AG10803 (cell line): ENCODE measurements at regions not wholly inside any gene's neighbourhood (a gene's known extent, or its start where the extent isn't known, plus 50 kb on each side); places are given as distances from the start of the nearest gene placed in this dataset.
"Not testable (repeated sequence)": the region's sequence is repeated elsewhere in the genome, so short reads cannot be mapped to it uniquely, and the experiment has no call there.

Source experiments
- DNase-seq: peaks from one replicate; pipeline ENCODE4 v3.0.0; 2010; ENCODE audit warnings: low read depth
- H3K4me3 ChIP-seq: 2 replicates; pipeline ENCODE4 v1.5.1; 2011; ENCODE audit warnings: mild to moderate bottlenecking, low read length, control low read depth

GRCh38 chr18:14460364-14460763 is 83.0 kb downstream of the POTEC start:
- DNase-seq: not testable (repeated sequence)

GRCh38 chr18:14459826-14460225 is 83.6 kb downstream of the POTEC start:
- not testable (repeated sequence) for DNase-seq, H3K4me3 ChIP-seq

More at GRCh38 chr18:14460364-14460763, 83.0 kb downstream of the POTEC start:
- not testable (repeated sequence) for H3K4me3 ChIP-seq

DNA sequence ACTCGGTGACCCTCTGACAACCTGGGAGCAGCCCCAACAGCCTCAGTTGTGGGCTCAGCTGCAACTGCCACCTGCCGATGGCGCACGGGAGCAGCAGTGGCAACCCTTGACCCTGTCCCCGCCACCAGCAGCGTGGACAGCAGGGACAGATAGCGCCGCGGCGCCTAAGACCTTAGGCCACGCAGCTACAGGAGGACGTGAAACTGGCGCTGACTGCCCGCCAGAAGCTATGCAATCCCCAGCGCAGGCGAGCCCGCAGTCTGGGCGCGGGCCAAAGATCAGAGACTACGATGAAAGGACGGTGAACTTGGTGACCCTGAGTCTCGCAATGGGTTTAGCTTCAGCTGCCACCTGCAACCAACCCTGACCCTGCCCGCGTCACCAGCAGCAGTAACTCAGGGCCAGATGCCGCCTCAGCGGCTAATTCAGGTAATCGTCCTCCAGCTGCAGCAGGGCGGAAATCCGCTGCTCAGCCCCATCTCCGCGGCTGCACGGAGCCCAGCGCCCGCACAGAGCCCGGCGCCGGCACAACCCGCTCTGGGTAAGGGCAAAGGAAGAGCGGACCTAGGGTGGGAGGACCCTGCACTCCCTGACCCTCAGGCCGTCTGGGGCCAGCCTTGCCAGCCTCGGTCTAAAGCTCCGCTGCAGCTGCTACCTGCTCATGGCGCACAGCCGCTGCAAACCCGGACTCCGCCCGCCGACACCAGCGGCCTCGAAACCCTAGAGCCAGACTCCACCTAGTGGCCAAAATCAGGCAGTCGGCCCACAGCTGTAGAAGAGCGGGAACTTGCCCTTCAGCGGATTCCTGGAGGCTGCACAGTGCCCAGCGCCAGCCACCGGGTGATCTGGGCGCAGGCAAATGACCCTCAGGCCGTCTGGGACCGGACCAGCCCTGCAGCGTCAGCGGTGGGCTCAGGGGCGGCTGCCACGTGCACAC is 85.1 kb downstream of the POTEC start:
- DNase-seq: not testable (repeated sequence)

DNA sequence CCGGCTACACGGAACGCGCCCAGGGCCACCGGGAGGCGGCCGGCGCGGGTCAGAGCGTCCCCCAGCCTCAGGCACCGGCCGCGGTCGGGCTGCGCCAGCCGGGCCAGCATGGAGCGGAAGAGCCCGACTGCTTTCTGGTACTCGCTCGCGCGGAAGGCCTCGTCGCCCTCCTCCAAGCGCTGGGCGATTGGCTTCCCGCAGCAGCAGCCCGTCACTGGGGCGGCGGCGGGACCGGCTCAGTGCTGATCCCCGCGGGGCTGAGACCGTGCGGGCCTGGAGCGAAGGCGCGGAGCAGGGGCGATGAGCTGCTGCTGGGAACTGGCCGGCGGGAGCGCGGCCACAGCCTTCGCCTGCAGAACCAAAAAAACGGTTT is 92.8 kb downstream of the POTEC start:
- H3K4me3 ChIP-seq, DNase-seq: not testable (repeated sequence)

More for the DNA sequence above, 85.1 kb downstream of the POTEC start:
- H3K4me3 ChIP-seq: not testable (repeated sequence)

DNA sequence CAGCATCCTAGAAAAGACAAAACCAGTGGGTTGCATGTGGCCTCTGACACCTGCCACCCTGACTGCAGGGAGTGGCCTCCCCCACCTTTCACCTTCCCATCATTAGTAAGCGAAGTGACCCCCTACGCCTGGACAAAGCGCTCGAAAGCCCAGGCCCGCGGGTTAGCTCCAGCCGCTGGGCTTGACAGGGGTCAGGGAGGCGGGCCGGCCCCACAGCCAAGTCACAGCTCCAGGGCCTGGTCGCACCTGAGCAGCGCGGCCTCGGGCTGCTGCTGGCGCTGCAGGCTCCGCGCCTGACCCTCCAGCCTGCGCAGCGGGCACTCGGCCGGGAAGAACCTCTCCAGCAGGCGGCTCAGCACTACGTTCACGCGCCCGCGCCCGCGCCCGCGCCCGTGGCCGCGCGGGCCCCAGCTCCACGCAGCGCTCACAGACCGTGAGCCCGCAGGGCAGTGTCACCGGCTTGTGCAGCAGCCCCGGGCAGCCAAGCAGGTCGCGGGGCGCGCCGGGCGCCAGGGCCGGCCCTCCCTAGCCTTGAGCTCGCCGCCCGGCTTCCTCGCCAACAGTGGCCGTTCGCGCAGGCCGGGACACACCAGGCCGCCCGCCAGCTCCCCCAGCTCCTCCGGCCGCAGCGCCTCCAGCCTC is 93.3 kb downstream of the POTEC start:
- H3K4me3 ChIP-seq: not testable (repeated sequence)
- peak; percentile 1 for DNase-seq

GRCh38 chr18:14449062-14449461 is 94.3 kb downstream of the POTEC start:
- H3K4me3 ChIP-seq, DNase-seq: not testable (repeated sequence)

- H3K4me3 ChIP-seq, DNase-seq: not testable (repeated sequence)
Observed at GRCh38 chr18:14447715-14448114, 95.7 kb downstream of the POTEC start.

GRCh38 chr18:14435460-14435859 is 107.9 kb downstream of the POTEC start:
- H3K4me3 ChIP-seq: not testable (repeated sequence)
- DNase-seq: peak; percentile 21

- DNase-seq, H3K4me3 ChIP-seq: not testable (repeated sequence)
Observed at GRCh38 chr18:14432371-14432770, 111.0 kb downstream of the POTEC start.

DNA sequence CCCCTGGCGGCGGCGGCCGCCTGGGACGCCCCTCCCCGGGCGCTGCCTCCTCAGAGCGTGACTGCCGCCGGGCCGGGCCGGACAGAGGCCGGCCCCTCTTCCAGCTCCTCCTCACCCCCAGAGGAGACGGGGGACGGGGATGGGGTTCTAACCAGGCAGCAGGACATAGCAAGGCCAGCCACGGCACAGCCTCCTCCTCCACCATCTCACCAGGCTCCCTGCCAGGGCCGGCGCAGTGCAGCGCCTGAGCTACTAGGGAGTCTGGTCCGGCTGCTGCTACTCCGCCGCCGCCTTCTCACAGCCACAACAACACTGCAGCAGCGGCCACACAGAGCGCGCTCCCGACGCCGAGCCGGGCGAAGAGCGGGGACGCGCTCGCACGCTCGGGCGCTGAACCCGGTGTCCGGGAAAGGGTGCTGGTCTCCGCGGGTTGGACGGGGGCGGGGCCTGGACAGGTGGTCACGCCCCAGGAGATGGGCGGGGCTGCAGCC is 112.3 kb downstream of the POTEC start:
- H3K4me3 ChIP-seq: peak overlapping the region; percentile 56
- peak; percentile 43 for DNase-seq

- not testable (repeated sequence) for DNase-seq, H3K4me3 ChIP-seq
Observed at GRCh38 chr18:14415806-14416205, 127.6 kb downstream of the POTEC start.

- H3K4me3 ChIP-seq: not testable (repeated sequence)
- peak; percentile 0 for DNase-seq
Observed at GRCh38 chr18:14415399-14415798, 128.0 kb downstream of the POTEC start.

DNA sequence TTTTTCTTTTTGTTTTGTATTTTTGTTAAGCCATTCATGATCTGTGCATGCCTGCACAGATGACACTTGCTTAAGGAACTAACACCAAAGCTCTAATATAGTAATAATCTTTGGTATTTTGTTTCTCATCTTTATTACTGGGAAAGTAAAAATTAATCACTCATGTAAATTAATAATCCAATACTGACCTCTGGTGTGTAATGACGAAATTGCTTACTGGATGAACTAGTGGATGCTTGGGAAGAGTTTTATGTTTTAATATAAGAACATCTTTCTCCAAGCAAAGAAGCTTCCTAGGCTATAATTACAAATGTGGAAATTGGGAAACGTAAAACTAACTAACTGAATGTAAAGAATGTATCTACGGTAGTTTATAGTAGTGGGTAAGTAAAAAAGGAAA is 147.9 kb downstream of the POTEC start:
- H3K4me3 ChIP-seq, DNase-seq: not testable (repeated sequence)

GRCh38 chr18:14393563-14394103 is 149.8 kb downstream of the POTEC start:
- DNase-seq, H3K4me3 ChIP-seq: not testable (repeated sequence)

DNA sequence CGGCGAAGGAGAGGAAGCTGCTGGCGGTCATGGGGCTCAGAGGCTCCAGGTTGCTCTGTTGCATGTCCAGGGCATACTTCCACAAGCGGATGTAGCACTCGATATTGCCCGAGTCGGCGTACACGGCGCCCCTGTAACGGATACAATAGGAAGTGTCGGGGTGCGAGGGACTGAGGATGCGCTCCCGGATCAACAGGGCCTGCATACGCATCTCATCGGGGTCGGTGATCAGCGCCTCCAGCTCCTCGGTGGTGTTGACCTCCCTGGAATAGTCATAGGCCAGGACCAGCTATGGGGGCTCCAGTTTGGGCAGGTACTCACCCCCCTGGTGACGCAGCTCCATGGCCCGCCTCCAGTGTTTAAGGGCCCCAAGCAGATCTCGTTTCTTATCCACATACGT is 150.8 kb downstream of the POTEC start:
- not testable (repeated sequence) for H3K4me3 ChIP-seq, DNase-seq

DNA sequence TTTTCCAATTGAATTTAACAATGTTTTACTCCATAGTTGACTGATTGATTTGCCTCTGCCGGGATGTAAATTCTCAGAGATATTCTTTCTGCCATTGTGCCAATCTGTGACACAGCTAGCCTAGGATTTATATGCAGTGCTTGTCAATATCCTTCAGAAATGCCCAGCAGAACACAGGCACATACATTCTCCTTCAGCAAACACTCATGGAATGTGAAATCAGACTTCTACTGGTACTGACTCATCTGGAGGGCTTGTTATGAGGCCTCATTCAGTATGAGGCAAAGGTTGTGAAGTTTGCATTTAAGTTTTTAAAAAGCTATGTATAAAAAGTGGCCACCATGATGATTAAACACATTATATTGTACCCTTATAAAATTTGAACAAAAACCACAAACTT is 158.4 kb downstream of the POTEC start:
- H3K4me3 ChIP-seq, DNase-seq: not testable (repeated sequence)

DNA sequence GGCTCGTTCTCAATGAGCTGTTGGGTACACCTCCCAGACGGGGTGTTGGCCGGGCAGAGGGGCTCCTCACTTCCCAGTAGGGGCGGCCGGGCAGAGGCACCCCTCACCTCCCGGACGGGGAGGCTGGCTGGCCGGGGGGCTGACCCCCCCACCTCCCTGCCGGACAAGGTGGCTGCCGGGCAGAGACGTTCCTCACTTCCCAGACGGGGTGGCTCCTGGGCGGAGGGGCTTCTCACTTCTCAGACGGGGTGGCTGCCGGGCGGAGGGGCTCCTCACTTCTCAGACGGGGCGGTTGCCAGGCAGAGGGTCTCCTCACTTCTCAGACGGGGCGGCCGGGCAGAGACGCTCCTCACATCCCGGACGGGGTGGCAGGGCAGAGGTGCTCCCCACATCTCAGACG is 160.7 kb downstream of the POTEC start:
- not testable (repeated sequence) for DNase-seq, H3K4me3 ChIP-seq

GRCh38 chr18:14379489-14379888 is 163.9 kb downstream of the POTEC start:
- DNase-seq, H3K4me3 ChIP-seq: not testable (repeated sequence)

- H3K4me3 ChIP-seq, DNase-seq: not testable (repeated sequence)
Observed at GRCh38 chr18:14378376-14378775, 165.0 kb downstream of the POTEC start.

- not testable (repeated sequence) for H3K4me3 ChIP-seq, DNase-seq
Observed at GRCh38 chr18:14361346-14361745, 182.1 kb downstream of the POTEC start.
